GM18861 (cell line): ENCODE measurements at regions not wholly inside any gene's neighbourhood (a gene's known extent, or its start where the extent isn't known, plus 50 kb on each side); places are given as distances from the start of the nearest gene placed in this dataset.
A peak's percentile ranks its signal among the peaks of the same experiment; 100 is the strongest.

ENCODE experiments used
- ATAC-seq: cut with Tn5 transposase; IDR thresholded peaks from one replicate; pipeline ENCODE4 v1.9.1; 2021; ENCODE audit not compliant: unreplicated experiment

- no peak for ATAC-seq
Measured at GRCh38 chr10:92747066-92747465, 57.3 kb downstream of the HHEX start.

GRCh38 chr10:92747600-92747999 is 57.8 kb downstream of the HHEX start:
- ATAC-seq: no peak

GRCh38 chr10:92750791-92751533 is 61.2 kb downstream of the HHEX start:
- no peak for ATAC-seq

- no peak for ATAC-seq
Measured at GRCh38 chr10:92751534-92751811, 61.7 kb downstream of the HHEX start.

GRCh38 chr10:92751827-92752226 is 62.1 kb downstream of the HHEX start:
- ATAC-seq: no peak

GRCh38 chr10:92753865-92754264 is 64.1 kb downstream of the HHEX start:
- ATAC-seq: no peak

GRCh38 chr10:92755725-92756124 is 66.0 kb downstream of the HHEX start:
- ATAC-seq: no peak

GRCh38 chr10:92756201-92757065 is 66.7 kb downstream of the HHEX start:
- ATAC-seq: peak; percentile 80

- ATAC-seq: peak; percentile 71
Measured at GRCh38 chr10:92757066-92757710, 67.4 kb downstream of the HHEX start.

GRCh38 chr10:92757711-92758104 is 68.0 kb downstream of the HHEX start:
- no peak for ATAC-seq

- ATAC-seq: no peak
Measured at GRCh38 chr10:92758594-92758993, 68.8 kb downstream of the HHEX start.

- no peak for ATAC-seq
Measured at GRCh38 chr10:92760609-92761008, 70.9 kb downstream of the HHEX start.

- ATAC-seq: no peak
Measured at GRCh38 chr10:92761571-92761970, 71.8 kb downstream of the HHEX start.

GRCh38 chr10:92763634-92764155 is 73.9 kb downstream of the HHEX start:
- ATAC-seq: no peak

- no peak for ATAC-seq
Measured at GRCh38 chr10:92766451-92766850, 76.7 kb downstream of the HHEX start.

GRCh38 chr10:92768104-92768503 is 78.3 kb downstream of the HHEX start:
- no peak for ATAC-seq

GRCh38 chr10:92773776-92774175 is 74.5 kb upstream of the EXOC6 start:
- ATAC-seq: no peak

GRCh38 chr10:92778091-92778490 is 70.2 kb upstream of the EXOC6 start:
- ATAC-seq: no peak

- ATAC-seq: no peak
Measured at GRCh38 chr10:92785118-92785517, 63.2 kb upstream of the EXOC6 start.

- ATAC-seq: no peak
Measured at GRCh38 chr10:92787557-92788152, 60.7 kb upstream of the EXOC6 start.

- ATAC-seq: no peak
Measured at GRCh38 chr10:92789067-92789466, 59.3 kb upstream of the EXOC6 start.
